NCI-H1092 treated with DMSO at 0.1 percent for 48 hours (cell line): ENCODE measurements at regions not wholly inside any gene's neighbourhood (a gene's known extent, or its start where the extent isn't known, plus 50 kb on each side); places are given as distances from the start of the nearest gene placed in this dataset.

ENCODE experiments used
- DNase-seq: peaks from one replicate; lab custom pipeline; 2025; lab: John Stamatoyannopoulos, UW

DNA sequence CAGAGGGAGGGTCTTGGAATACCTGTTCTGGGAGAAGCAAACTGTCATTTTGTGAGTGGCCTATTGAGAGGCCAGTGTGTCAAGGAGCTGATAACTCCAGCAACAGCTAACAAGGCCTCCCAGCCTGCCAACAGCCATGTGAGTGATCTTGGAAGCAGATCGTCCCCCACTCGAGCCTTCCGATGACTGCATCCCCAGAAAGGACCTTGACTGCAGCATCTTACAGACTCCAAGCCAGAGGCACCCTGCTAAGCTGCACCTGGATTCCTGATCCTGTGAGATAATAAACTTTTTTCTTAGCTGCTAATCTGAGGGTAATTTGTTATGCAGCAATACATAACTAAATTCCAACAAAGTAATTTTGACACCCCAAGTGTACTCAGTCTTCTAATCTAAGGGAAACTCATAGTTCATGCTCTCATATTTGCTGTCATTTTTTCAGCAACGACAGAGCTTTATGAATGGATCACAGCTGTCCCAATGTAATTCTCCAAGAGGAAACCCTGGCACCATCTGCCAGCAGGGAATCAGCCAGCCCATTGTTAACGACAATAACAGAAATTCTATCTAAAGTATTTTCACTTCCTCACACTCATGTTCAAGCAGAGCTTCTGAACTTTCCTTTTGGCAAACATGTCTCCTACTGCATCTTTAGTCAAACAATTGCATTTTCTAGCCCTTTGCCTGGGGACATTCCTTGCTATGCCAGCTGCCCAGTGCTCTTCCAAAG lies 470.2 kb upstream of the BTBD3 start:
- no peak for DNase-seq

DNA sequence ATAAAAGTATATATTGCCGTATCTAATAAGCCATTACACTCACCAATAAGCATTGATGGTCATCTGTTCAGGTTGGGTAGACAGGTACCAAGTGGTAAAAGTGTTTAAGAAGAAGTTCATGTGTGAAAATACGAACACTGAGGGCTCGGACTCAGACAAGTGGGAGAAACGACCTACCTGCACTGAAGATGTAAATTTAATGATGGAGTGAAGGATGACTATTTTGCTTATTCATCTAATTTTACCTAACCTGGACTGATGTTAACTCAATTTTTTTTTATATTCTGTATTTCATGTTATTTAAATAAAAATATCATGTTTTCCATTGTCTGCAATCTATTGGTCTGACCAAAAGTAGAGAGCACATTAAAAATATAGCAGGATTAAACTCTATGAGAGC lies 469.1 kb upstream of the BTBD3 start:
- DNase-seq: no peak

DNA sequence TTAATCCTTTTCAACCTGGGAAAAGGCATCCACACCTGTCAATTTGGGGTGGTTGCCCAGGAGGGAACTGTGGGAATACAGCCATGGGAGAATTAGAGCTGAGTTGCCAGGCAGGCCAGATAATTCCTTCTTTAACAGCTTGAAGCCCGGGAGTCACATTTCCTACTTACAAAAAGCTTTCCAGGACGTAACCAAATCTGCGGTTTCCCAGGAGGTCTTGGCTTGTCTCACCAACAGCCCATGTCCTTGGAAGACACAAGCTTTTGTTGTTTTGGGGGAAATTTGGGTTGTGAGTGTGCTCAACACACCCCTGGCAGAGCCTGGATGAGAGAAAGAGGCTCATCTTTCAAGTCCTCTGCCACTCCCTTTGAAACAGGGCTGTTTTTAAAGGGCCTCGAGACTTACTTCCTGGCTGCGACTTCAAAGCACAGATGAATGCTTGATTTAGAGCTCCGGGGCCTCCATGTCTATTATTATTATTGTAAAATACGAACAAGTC lies 465.9 kb upstream of the BTBD3 start:
- DNase-seq: no peak

DNA sequence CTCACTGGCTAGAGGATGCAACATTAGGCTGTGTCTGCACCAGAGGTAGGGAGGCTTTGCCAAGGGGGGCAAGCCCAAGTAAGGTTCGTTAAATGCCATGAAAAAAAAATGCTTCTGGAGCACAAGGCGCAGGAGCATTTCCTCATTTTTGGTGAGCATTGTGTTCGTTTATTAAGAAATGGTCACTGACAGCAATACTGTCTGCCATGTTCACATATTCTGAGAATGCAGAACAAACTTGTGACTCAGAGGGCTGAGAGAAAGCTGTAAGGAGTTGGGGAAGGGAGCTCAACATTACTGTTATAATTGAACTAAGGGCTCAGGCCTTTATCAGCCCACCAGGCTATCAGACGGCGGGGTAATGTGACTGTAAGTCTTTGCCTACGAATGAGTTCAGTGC lies 465.4 kb upstream of the BTBD3 start:
- DNase-seq: no peak

DNA sequence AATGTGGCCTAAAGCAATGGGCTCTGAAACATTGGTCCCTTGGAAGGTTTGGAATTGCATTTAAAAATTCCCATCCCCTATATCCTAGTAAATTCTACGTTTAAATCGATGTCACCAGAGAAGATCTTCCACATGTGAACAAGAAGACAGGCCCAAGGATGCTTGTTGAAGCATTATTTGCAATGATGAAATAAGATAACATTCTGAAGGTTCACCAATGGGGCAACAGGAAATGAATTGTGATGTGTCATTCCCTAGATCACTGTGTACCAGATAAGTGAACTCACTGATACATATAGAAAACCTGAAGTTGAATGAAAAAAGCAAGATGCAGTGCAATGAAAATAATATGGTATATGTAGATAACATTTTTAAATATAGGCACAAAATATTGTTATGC lies 464.3 kb upstream of the BTBD3 start:
- no peak for DNase-seq

DNA sequence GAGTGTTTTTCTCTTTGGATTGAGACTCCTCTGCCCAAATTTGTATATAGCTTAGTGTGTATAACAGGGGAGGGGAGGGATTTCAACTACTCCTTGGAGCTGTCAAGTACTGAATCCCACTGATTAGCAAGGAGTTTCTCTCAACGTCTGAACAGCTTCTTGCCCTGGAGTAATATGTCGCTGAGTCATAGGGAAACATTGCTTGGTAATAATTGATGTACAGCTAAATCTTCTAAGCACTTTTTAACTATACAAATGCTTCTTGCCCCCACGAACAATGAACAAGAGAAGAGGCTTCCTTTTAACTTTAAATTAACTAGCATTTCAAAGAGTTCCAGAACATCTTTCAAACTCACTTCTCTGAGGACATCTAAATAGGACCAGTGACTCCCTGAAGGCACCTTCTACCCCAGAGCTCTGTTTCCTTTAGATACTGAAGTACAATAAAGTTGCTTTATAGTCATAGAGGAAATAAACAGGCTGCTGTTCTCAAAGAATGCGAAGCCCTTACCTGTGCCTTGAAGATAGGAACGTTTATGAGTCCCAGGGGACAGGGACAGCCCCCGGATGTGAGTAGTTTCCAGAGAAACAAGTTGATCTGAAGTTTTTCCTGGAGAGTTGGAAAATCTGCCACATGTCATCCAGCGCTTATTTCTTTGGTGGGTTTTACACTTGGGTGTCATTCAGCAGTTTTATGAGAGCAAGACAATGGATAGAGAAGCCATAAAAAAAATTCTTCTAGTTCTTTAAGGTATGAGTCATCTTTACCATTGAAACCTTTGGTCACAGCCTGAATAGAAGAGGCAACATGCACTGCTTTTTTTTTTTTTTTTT lies 462.5 kb upstream of the BTBD3 start:
- DNase-seq: no peak

DNA sequence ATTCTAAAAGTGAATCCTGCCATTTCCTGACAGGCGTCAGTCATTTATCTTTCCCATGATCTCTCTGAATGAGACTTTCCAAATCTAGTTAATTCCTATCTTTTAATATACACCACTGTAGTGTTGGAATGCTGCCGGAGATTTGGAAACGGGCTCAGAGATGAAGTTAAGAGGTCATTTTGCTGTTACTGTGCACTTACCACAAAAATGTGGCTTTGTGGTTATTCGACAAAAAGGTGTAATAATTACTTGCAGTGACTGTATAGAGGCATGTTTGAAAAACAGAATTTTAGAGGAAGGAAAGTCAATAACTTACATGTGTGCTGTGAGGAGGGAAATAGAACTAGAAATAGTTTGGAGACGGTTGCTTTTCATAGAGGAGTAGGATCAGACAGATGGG lies 460.2 kb upstream of the BTBD3 start:
- no peak for DNase-seq

DNA sequence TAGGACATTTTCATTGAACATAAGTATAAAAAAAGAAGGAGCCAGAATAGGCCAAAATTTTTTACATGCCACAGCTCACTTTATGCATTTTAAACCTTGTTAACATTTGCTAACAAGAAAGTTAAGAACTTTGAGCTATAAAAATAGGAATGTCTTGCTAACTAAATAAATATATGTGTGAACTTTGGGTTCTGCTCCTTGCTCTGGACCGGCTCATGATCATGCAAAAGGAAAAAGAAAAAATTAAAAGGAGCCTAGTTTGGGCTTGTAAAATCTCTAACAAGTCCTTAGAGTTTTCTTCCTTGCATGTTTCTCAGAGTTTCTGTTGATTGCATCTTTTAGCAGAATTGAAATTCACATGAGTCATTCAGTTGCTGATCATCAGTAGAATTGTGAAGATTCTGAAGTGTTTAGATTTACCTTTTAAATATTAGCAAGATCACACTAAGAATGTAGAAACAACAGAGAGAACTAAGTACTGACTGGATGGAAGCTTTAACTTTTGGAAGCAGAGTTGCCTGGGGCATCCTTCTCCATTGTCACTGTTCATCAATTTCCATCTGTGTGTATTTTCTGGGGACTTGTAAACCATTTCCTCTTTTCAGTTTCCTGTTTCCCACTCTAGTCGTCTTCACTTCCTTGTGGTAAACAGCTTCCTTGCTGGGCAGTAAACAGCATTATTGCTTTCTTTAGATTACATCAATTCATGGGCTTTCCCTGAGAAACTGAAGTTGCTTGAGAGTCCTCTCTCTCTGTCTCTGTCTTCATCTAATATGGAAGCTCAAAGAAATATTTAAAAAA lies 458.4 kb upstream of the BTBD3 start:
- DNase-seq: no peak

DNA sequence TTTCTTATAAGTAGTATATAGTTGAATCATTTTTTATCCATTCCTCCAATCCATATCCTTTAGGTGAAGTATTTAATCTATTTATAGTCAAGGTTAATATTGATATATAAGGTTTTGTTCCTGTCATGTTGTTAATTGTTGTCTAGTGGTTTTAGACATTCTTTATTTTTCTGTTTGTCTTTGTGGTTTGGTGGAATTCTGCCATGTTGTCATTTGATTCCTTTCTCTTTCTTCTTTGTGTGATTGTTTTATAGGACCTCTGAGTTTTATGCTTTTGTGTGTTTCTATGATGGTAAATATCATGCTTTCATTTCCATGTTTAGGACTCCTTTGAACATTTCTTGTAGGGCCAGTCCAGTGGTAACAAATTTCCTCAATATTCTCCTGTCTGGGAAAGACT lies 450.3 kb upstream of the BTBD3 start:
- no peak for DNase-seq

DNA sequence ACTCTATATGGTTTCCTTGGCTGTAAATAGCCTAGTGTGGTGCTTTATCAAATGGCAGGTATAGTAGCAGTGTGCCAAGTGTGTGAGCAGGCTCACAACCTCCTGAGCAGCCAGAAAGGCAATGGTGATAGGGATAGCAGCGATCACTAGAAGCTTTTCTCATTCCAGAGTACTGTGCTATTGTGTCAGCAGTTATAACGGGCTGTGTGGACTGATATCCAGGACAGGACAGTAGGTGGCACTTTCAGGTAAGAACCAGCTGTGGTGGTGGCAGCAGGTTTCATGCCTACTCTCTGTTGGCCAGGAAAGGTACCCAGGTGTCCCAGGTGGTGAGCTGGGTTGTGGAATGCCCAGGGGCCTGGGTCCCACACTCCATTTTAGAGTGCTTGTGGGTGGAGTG lies 448.8 kb upstream of the BTBD3 start:
- no peak for DNase-seq

DNA sequence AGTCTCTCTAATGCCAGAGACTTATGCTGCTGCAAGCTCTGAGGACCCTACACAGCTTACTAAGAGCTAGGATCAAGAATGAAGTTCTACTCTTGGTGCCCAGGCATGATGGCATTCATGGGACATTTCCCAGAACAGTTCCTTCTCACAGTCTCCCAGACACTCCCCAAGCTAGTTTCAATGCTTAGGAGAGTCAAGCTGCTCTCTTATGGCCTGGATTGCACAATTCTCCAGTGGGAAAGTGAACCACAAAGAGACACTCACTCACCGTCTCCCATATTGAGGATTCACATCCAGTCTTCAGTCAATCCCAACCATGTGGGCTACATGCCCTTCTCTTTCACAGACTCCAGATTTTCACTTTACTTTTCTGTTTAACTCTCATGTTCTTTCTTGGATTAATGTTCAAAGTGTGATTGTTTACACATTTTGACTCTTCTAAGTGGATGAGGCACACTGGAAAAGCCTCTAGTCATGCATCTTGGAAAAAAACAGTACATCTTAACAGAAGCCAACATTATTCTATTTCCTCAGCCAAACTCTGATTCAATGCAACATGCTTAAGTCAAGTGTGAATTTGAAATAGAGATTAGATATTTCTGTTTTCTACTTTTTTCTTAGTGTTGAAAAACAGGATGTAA lies 447.8 kb upstream of the BTBD3 start:
- no peak for DNase-seq

DNA sequence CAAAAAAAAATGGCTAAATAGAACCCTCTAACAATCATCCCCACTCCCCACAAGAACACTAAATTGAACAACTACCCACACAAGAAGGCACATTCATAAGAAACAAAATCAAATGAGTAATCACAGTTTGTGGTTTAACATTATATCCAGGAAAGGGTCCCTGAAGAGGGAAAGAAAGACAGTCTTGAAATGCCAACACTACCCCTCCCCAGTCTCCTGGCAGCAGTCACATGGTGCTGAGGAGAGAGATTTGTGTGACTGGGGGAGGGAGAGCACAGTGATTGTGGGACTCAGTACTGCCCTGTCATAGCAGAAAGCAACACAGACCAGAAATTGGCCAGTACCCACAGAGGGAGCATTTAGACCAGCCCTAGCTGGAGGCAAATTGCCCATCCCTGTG lies 443.7 kb upstream of the BTBD3 start:
- DNase-seq: no peak

DNA sequence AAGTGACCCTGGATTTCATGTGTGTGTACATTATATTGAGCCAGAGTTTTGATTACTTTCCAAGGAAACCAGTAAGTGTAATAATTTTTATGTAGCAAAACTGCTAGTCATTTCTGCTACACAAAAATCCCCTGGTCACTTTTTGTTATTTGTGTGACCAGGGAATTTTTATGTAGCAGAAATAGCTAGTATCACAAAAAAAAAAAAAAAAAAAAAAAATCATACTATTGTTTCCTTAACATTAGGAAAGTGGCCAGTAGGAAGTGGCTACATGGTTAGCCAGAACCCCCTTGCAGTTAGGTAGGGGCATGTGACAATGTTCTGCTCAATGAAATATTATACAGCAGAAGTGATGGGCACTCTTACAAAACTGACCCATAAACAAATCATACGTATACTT lies 434.0 kb upstream of the BTBD3 start:
- DNase-seq: no peak

DNA sequence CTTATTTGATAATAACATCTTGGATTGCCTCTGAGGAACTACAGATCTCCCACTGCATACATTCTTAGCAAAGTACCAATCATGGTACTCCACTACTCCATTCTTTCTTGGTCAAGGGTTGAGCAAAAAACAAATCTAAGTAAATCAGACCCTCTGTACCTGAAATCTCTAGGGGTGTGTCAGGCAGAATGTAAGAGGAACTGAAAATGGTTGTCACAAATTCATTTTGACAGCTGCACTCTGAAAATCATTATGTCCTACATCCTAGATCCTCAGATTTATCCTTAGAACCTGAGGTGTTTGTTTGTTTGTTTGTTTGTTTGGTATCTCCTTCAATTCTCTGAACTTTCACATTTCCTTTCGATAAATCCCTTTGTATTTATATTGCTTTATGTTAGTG lies 433.2 kb upstream of the BTBD3 start:
- DNase-seq: no peak

DNA sequence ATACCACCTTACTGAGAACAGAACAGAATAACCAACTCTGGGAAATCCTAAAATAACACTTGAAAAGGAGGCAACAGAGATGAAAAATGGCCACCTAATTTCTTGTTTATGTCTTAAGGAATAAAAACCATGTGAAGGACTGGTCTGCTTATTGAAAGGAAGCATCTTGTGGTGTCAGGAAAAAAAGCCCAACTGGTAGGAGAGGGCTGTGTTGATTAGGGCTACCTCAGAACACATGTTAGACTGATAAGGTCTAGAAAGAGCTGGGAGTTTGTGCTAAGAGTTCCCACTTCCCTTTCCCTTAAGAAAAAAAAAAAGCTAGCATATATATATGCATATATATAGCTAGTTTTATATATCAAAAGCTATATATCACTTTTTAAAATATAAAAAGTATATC lies 425.3 kb upstream of the BTBD3 start:
- no peak for DNase-seq

DNA sequence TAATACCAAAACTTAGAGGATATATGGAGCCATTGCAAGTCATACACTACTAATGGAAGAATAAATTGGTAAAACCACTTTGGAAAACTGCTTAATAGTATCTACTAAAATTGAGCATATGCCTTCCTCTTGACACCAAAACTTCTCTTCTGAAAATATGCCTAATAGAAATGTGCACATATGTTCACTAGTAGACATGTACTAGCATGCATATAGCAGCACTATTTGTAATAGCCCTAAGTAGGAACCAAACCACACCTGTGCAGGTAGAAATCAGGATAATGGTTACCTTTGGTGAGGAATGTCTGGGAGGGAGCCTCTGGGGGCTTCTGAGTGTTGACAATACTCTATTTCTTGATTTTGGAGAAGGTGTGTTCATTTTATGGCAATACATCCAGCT lies 424.8 kb upstream of the BTBD3 start:
- no peak for DNase-seq

DNA sequence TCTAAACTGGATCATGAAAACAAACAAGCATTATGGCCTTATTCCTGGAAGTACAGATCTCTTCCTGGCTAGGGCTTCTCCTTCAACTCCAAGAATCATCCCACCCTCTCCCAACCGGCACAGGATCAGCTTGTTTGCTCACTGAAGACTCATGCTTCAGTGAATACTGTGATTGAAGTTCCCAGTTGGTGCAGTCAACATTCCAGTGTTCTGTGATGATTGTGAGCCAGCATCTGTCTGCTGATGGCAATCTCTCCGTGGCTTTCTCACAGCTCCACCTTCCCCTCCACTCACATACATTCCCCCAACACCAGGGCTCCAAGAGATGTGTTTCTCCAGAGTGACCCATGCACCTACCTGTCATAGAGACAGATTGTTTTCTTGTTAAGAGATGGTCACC lies 421.3 kb upstream of the BTBD3 start:
- DNase-seq: no peak

DNA sequence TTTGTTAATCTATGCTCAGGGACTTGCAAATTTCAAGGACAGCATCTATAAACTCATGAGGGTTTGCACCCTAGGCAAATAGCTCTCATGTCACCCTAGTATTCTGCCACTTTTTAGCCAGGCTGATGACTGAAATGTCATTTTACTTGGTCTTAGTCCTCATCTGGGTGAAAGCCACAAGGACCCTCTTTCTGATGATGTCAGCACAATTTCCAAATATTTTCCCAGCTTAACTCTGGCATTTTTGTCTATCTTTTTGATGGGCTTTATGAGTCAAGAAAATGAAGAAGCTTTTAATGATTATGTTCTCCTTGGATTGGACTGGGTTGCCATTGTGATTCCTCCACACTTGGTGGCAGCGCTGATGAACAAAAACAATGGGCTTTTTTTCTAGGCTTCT lies 420.1 kb upstream of the BTBD3 start:
- DNase-seq: no peak

DNA sequence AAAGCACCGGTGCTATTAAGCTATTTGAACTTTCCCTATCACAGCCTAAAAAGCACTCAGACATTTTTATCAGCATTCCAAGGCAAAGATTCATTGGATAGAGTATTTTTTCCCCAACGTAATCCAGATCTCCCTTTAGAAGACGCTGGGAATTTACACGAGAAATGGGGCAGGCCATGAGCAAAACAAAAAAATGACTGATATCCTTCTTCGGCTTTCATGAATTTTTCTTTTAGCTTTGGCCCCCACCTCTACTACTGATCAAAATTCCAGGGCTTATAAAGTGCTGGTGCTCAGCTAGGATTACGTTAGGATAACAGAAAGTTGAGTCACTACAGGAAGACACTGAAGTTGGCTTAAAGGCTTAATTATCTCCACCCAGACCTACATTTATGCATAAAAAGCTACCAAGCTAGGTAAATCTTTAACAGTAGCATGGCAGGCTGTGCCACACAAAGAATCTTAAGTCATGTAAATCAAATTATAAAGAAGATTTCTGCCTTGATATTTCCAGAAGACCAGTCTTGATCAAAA lies 418.5 kb upstream of the BTBD3 start:
- no peak for DNase-seq

DNA sequence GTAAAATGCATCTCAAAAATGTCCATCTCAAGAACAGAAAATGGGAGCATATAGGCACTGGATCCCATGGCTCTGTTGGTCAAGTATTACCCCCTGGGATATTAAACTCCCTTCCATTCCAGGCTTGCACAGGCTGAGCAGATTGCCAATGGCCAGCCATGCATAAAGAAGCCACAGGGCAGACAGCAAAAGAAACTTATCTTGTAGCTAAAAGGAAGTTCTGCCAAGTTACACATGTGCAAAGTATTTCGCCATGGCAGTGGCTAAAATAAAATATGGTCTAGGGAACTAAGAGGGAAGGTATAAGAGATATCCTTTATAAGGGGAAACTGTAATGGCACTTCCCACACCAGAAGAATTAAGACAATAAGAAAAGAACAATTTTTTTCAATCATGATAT lies 415.6 kb upstream of the BTBD3 start:
- no peak for DNase-seq

DNA sequence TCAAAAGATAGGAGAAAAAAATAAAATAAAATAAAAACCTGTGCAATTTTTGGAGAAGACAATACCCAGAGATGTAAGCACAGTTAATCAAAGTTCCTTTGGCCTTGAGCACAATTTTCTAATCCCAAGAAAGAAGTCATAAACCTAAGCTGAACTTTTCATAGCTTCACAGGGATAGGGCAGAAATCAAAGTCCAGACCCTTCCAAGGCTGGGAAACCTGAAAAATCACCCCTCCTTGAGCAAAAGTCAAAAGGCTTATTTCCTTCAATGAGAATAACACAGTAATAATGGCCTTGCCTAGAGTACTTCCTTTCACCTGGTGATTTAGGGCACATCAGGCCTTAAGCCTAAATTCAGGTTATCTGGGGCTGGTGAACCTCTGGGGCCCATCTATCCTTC lies 415.0 kb upstream of the BTBD3 start:
- DNase-seq: no peak

DNA sequence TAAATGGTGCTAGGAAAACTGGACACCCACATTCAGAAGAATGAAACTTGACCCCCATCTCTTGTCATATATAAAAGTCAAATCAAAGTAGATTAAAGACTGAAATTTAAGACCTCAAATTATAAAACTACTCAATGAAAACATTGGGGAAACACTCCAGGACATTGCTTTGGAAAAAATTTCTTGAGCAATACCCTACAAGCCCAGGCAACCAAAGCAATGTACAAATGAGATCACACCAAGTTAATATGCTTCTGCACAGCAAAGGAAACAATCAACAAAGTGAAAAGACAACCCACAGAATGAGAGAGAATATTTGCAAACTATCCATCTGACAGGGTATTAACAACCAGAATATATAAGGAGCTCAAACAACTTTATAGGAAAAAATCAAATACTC lies 407.9 kb upstream of the BTBD3 start:
- DNase-seq: no peak
